ENCODE measurements at regions not wholly inside any gene's neighbourhood (a gene's known extent, or its start where the extent isn't known, plus 50 kb on each side); places are given as distances from the start of the nearest gene placed in this dataset.

- TF ChIP-seq POLR2AphosphoS5 (IDR thresholded peaks at IDR 0.05; ENCODE audit: low read depth, low read length), result no peak
- no peak for TF ChIP-seq TAF1 (IDR thresholded peaks at IDR 0.05; ENCODE audit: borderline replicate concordance, insufficient read depth, low read length)
- no peak for TF ChIP-seq REST (IDR thresholded peaks at IDR 0.05; ENCODE audit: insufficient read depth in 1 of 2, low read depth in 2 of 2, low read length in 2 of 2)
- TF ChIP-seq SIN3A (IDR thresholded peaks at IDR 0.05; ENCODE audit: borderline replicate concordance, insufficient read depth, low read length), result no peak
- no peak for TF ChIP-seq FOXP2 (optimal IDR thresholded peaks at IDR 0.05; ENCODE audit: borderline replicate concordance, extremely low read depth, extremely low read length, insufficient read depth)
Observed at GRCh38 chr9:21611891-21612290, 129.8 kb upstream of the IFNE start.
